GM23338 (cell line): ENCODE measurements at regions not wholly inside any gene's neighbourhood (a gene's known extent, or its start where the extent isn't known, plus 50 kb on each side); places are given as distances from the start of the nearest gene placed in this dataset.
A peak's percentile ranks its signal among the peaks of the same experiment; 100 is the strongest.

Experiments
- ATAC-seq: fragments of 200-7000 bp; cut with Tn5 transposase; 3 replicates; pipeline ENCODE4 v1.9.1; 2020
- DNase-seq: peaks from one replicate; pipeline ENCODE4 v3.0.0-alpha.2; 2015; ENCODE audit warnings: low spot score
- H2AFZ ChIP-seq: fragments of 200-600 bp; sonication (generic); 2 replicates; pipeline ENCODE4 v1.8.0; 2016; ENCODE audit warnings: antibody characterized with exemption, mild to moderate bottlenecking, moderate library complexity
- H3F3A ChIP-seq: fragments of 200-600 bp; sonication (generic); replicated peaks from 2 replicates; pipeline ENCODE4 v1.8.0; 2017; ENCODE audit warnings: antibody characterized with exemption, mixed run types, low read depth
- H3K27ac ChIP-seq: fragments of 200-600 bp; sonication (generic); 2 replicates; pipeline ENCODE4 v1.6.1; 2016; ENCODE audit warnings: low read depth
- H3K27me3 ChIP-seq: fragments of 200-600 bp; sonication (generic); 2 replicates; pipeline ENCODE4 v1.8.0; 2016; ENCODE audit warnings: mild to moderate bottlenecking, mixed run types, moderate library complexity; ENCODE audit not compliant: insufficient read depth
- H3K36me3 ChIP-seq: fragments of 200-600 bp; sonication (generic); 2 replicates; pipeline ENCODE4 v1.8.0; 2016; ENCODE audit warnings: mild to moderate bottlenecking; ENCODE audit not compliant: insufficient read depth
- H3K4me1 ChIP-seq: fragments of 200-600 bp; sonication (generic); 2 replicates; pipeline ENCODE4 v1.8.0; 2016; ENCODE audit warnings: mild to moderate bottlenecking, moderate library complexity; ENCODE audit not compliant: insufficient read depth
- H3K4me2 ChIP-seq: fragments of 200-600 bp; sonication (generic); 2 replicates; pipeline ENCODE4 v1.7.1; 2017; ENCODE audit warnings: mixed run types
- H3K4me3 ChIP-seq: fragments of 200-600 bp; sonication (generic); 2 replicates; pipeline ENCODE4 v1.6.1; 2016; ENCODE audit warnings: mixed run types
- H3K79me2 ChIP-seq: fragments of 200-600 bp; sonication (generic); replicated peaks from 2 replicates; pipeline ENCODE4 v1.8.0; 2017; ENCODE audit warnings: mild to moderate bottlenecking; ENCODE audit not compliant: insufficient read depth
- H3K9me2 ChIP-seq: fragments of 200-600 bp; sonication (generic); 2 replicates; pipeline ENCODE4 v1.8.0; 2017; ENCODE audit not compliant: insufficient read depth
- H4K20me1 ChIP-seq: fragments of 200-600 bp; sonication (generic); replicated peaks from 2 replicates; pipeline ENCODE4 v1.8.0; 2017; ENCODE audit warnings: mild to moderate bottlenecking; ENCODE audit not compliant: insufficient read depth
- H3K27ac Mint-ChIP-seq: 2 replicates; pipeline ENCODE4 v1.8.0; 2020; ENCODE audit warnings: inconsistent platforms, mild to moderate bottlenecking, moderate library complexity, mixed read lengths
- H3K27me3 Mint-ChIP-seq: 3 replicates; pipeline ENCODE4 v1.8.0; 2022; ENCODE audit warnings: low read depth, mild to moderate bottlenecking, moderate library complexity, mixed read lengths, inconsistent platforms; ENCODE audit not compliant: insufficient read depth, poor library complexity
- H3K36me3 Mint-ChIP-seq: 3 replicates; pipeline ENCODE4 v1.8.0; 2021; ENCODE audit warnings: low read depth, mild to moderate bottlenecking, inconsistent platforms, moderate library complexity, mixed read lengths
- H3K4me1 Mint-ChIP-seq: 3 replicates; pipeline ENCODE4 v1.8.0; 2020; ENCODE audit warnings: mild to moderate bottlenecking, inconsistent platforms, mixed read lengths
- H3K4me3 Mint-ChIP-seq: 3 replicates; pipeline ENCODE4 v1.8.0; 2021; ENCODE audit warnings: moderate library complexity, mild to moderate bottlenecking, inconsistent platforms, mixed read lengths
- H3K9me3 Mint-ChIP-seq: 3 replicates; pipeline ENCODE4 v1.8.0; 2020; ENCODE audit warnings: moderate library complexity, mild to moderate bottlenecking, inconsistent platforms, mixed read lengths
- CREB1 ChIP-seq: fragments of 250-450 bp; sonication (Bioruptor Pico); IDR thresholded peaks from 2 replicates; pipeline ENCODE4 v1.5.0; 2020; ENCODE audit warnings: low read depth, mild to moderate bottlenecking, moderate library complexity
- CTCF ChIP-seq, 2 experiments: fragments of 200-600 bp in 1 of 2; sonication (generic) in 1 of 2; conservative IDR thresholded peaks; 2 replicates each; pipeline versions ENCODE4 v1.5.1 to v1.6.1; 2016 to 2017; ENCODE audit warnings: antibody characterized with exemption in 2 of 2, low read depth in 2 of 2, mild to moderate bottlenecking in 2 of 2, moderate library complexity in 1 of 2
- ETS1 ChIP-seq: IDR thresholded peaks from 2 replicates; pipeline ENCODE4 v1.6.1; 2016; ENCODE audit warnings: antibody characterized with exemption
- EZH2 ChIP-seq: fragments of 200-600 bp; sonication (generic); IDR thresholded peaks from one replicate; pipeline ENCODE4 v1.8.0; 2017; ENCODE audit warnings: antibody characterized with exemption, mild to moderate bottlenecking, low read depth; ENCODE audit not compliant: unreplicated experiment
- EZH2phosphoT487 ChIP-seq: fragments of 200-600 bp; sonication (generic); IDR thresholded peaks from one replicate; pipeline ENCODE4 v1.8.1; 2018; ENCODE audit warnings: antibody characterized with exemption; ENCODE audit not compliant: unreplicated experiment
- JUNB ChIP-seq: IDR thresholded peaks from one replicate; pipeline ENCODE4 v1.6.1; 2016; ENCODE audit warnings: antibody characterized with exemption; ENCODE audit not compliant: unreplicated experiment
- NANOG ChIP-seq: IDR thresholded peaks from 2 replicates; pipeline ENCODE4 v1.6.1; 2016; ENCODE audit warnings: antibody characterized with exemption, borderline replicate concordance
- POLR2AphosphoS5 ChIP-seq: IDR thresholded peaks from 2 replicates; pipeline ENCODE4 v1.6.1; 2016; ENCODE audit warnings: antibody characterized with exemption, low read depth
- REST ChIP-seq: IDR thresholded peaks from one replicate; pipeline ENCODE4 v1.6.1; 2018; ENCODE audit warnings: antibody characterized with exemption; ENCODE audit not compliant: unreplicated experiment
- STAT1 ChIP-seq: IDR thresholded peaks from one replicate; pipeline ENCODE4 v1.6.1; 2016; ENCODE audit warnings: antibody characterized with exemption; ENCODE audit not compliant: unreplicated experiment
- ZNF114 ChIP-seq: fragments of 250-450 bp; sonication (Bioruptor Pico); IDR thresholded peaks from 2 replicates; pipeline ENCODE4 v1.5.0; 2020; ENCODE audit warnings: mild to moderate bottlenecking, moderate library complexity
- ZNF331 ChIP-seq: fragments of 250-450 bp; sonication (Bioruptor Pico); IDR thresholded peaks from 2 replicates; pipeline ENCODE4 v1.5.0; 2020; ENCODE audit warnings: low read depth, mild to moderate bottlenecking, moderate library complexity
- ZNF462 ChIP-seq: fragments of 250-450 bp; sonication (Bioruptor Pico); IDR thresholded peaks from 2 replicates; pipeline ENCODE4 v1.5.0; 2020; ENCODE audit warnings: mild to moderate bottlenecking, moderate library complexity

- Histone ChIP-seq H3K4me3 (no peak overlapping the region), H3K27me3 (no peaks in the 10 kb centered on the region), H2AFZ (no peak overlapping the region), H3K9me2 (no peaks in the 10 kb centered on the region), H3K4me1 (peaks cover 45% of the 10 kb centered on the region), H3K27ac (no peak overlapping the region), H4K20me1 (no peaks in the 10 kb centered on the region), H3K36me3 (no peaks in the 10 kb centered on the region), H3K4me2 (peak overlapping the region; percentile 55; the same call in 1 of the 2 replicates), H3K79me2 (no peaks in the 10 kb centered on the region), H3F3A (no peaks in the 10 kb centered on the region)
- no peak for TF ChIP-seq STAT1
- TF ChIP-seq NANOG, result no peak
- no peak for TF ChIP-seq POLR2AphosphoS5
- no peak for TF ChIP-seq CREB1 (CRISPR knock-in tag)
- no peak for TF ChIP-seq EZH2phosphoT487
- TF ChIP-seq ZNF462 (CRISPR knock-in tag), result no peak
- no peak for TF ChIP-seq JUNB
- TF ChIP-seq REST, result no peak
- no peak for TF ChIP-seq CTCF (conservative IDR thresholded peaks at IDR 0.05; ENCODE audit: low read depth in 2 of 2)
- TF ChIP-seq EZH2, result no peak
- TF ChIP-seq ETS1, result no peak
- no peak for TF ChIP-seq ZNF114 (CRISPR knock-in tag)
- no peak for TF ChIP-seq ZNF331 (CRISPR knock-in tag)
- Mint-ChIP-seq H3K36me3 (no peaks in the 10 kb centered on the region), H3K4me3 (no peak overlapping the region), H3K27ac (no peak overlapping the region), H3K27me3 (peaks cover 4% of the 10 kb centered on the region), H3K9me3 (no peaks in the 10 kb centered on the region), H3K4me1 (peaks cover 41% of the 10 kb centered on the region)
- no peak for ATAC-seq
- no peak for DNase-seq
Observed at GRCh38 chr20:4483961-4484360, 202.3 kb upstream of the PRNP start.
